HG02759 (cell line): ENCODE measurements at regions not wholly inside any gene's neighbourhood (a gene's known extent, or its start where the extent isn't known, plus 50 kb on each side); places are given as distances from the start of the nearest gene placed in this dataset.

ENCODE experiments used
- ATAC-seq: cut with Tn5 transposase; IDR thresholded peaks from one replicate; pipeline ENCODE4 v1.9.1; 2021; ENCODE audit warnings: mild to moderate bottlenecking, moderate library complexity; ENCODE audit not compliant: unreplicated experiment

GRCh38 chr15:58235961-58236360 is 97.8 kb downstream of the AQP9 start:
- no peak for ATAC-seq

GRCh38 chr15:58240191-58240932 is 102.2 kb downstream of the AQP9 start:
- no peak for ATAC-seq

- ATAC-seq: no peak
Observed at GRCh38 chr15:58241872-58242271, 103.7 kb downstream of the AQP9 start.

- no peak for ATAC-seq
Observed at GRCh38 chr15:58243070-58243469, 104.9 kb downstream of the AQP9 start.

- no peak for ATAC-seq
Observed at GRCh38 chr15:58244536-58244935, 106.4 kb downstream of the AQP9 start.

- ATAC-seq: no peak
Observed at GRCh38 chr15:58246041-58246440, 107.9 kb downstream of the AQP9 start.

GRCh38 chr15:58247855-58248842 is 110.0 kb downstream of the AQP9 start:
- no peak for ATAC-seq

GRCh38 chr15:58249646-58250312 is 111.6 kb downstream of the AQP9 start:
- ATAC-seq: no peak

GRCh38 chr15:58252586-58253323 is 114.6 kb downstream of the AQP9 start:
- no peak for ATAC-seq

- ATAC-seq: no peak
Observed at GRCh38 chr15:58257776-58258325, 119.7 kb downstream of the AQP9 start.

GRCh38 chr15:58258501-58259292 is 120.5 kb downstream of the AQP9 start:
- no peak for ATAC-seq

GRCh38 chr15:58260205-58260724 is 122.1 kb downstream of the AQP9 start:
- no peak for ATAC-seq

- no peak for ATAC-seq
Observed at GRCh38 chr15:58260725-58261267, 122.6 kb downstream of the AQP9 start.

GRCh38 chr15:58261368-58261767 is 123.2 kb downstream of the AQP9 start:
- no peak for ATAC-seq

- no peak for ATAC-seq
Observed at GRCh38 chr15:58264053-58264971, 126.1 kb downstream of the AQP9 start.

GRCh38 chr15:58267051-58267450 is 128.9 kb downstream of the AQP9 start:
- ATAC-seq: no peak

- ATAC-seq: no peak
Observed at GRCh38 chr15:58268746-58269267, 130.6 kb downstream of the AQP9 start.
